D721Med (cell line): ENCODE measurements at regions not wholly inside any gene's neighbourhood (a gene's known extent, or its start where the extent isn't known, plus 50 kb on each side); places are given as distances from the start of the nearest gene placed in this dataset.

Experiments used
- DNase-seq: peaks from one replicate; pipeline ENCODE4 v3.0.0; 2011; ENCODE audit warnings: low spot score; ENCODE audit not compliant: insufficient read length
- FAIRE-seq: peaks from 2 replicates; lab custom pipeline; 2011; peaks lifted over from hg19 to GRCh38; lab: Jason Lieb, UNC
- TF ChIP-seq, protein P1 (sequence below): IDR thresholded peaks from 2 replicates; pipeline ENCODE4 v1.5.1; 2012; ENCODE audit warnings: mild to moderate bottlenecking, control low read depth; ENCODE audit not compliant: insufficient read depth; ENCODE audit errors: missing control alignments

DNA sequence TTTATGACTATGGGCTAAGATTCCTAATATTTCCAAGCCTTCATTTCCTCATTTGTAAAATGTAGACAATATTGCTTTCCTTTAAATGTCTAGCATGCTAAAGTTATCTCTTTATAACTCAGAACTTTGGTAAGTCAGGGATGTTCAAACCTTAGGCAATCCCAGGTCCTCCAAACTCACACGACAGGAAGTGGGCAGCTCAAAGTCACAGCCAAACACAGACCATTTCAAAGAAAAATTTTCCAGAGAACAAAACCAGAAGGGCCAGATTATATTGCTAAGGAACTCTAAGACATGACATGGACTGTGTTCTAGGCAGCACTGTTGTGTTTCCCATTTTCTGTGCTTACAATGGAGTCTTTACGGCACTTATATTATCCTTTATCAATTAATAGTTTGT, 87.8 kb upstream of the DYNC1I1 start:
- TF ChIP-seq, protein P1, sequence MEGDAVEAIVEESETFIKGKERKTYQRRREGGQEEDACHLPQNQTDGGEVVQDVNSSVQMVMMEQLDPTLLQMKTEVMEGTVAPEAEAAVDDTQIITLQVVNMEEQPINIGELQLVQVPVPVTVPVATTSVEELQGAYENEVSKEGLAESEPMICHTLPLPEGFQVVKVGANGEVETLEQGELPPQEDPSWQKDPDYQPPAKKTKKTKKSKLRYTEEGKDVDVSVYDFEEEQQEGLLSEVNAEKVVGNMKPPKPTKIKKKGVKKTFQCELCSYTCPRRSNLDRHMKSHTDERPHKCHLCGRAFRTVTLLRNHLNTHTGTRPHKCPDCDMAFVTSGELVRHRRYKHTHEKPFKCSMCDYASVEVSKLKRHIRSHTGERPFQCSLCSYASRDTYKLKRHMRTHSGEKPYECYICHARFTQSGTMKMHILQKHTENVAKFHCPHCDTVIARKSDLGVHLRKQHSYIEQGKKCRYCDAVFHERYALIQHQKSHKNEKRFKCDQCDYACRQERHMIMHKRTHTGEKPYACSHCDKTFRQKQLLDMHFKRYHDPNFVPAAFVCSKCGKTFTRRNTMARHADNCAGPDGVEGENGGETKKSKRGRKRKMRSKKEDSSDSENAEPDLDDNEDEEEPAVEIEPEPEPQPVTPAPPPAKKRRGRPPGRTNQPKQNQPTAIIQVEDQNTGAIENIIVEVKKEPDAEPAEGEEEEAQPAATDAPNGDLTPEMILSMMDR = no peak
- no peak for DNase-seq
- peak; percentile 32 for FAIRE-seq

DNA sequence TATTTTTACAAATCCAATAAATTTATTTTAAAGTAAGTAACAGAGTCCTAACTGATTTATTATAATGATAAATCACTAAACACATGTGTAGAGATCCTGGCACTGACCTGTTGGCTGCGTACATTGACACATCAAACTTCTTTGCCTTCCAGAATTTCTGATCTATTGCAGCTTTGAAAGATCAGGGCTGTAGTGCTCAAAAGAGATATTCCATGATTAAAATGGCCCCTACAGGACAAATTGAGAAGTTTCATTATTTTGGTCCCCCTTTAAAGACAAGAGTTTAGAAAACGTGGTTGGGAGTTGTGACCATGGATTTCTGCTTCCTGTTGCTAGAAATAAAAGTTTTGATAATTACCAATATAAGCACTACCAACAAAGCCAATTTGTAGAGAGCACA, 87.7 kb upstream of the PDK4 start:
- TF ChIP-seq, protein P1 = peak; percentile 61
- DNase-seq = no peak
- peak; percentile 73 for FAIRE-seq

DNA sequence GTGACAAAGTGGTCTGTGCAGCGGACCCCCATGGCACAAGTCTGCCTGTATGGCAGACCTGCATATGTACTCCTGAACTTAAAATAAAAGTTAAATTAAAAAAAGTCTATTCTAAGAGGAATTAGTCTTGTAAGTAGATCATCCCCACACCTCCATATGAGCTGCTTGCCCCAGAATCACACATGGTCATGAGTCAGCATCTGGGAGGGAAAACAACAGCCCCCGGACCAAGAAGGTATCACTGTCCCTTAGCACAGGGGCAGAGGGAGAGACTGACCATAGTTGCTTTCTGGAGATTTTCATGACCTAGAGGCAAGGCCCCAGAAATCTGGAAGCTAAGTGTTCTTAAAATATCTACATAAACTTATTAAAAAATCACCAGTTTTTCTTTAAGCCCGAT, 86.6 kb upstream of the PDK4 start:
- FAIRE-seq (no peak), DNase-seq (no peak)
- TF ChIP-seq, protein P1 = no peak

DNA sequence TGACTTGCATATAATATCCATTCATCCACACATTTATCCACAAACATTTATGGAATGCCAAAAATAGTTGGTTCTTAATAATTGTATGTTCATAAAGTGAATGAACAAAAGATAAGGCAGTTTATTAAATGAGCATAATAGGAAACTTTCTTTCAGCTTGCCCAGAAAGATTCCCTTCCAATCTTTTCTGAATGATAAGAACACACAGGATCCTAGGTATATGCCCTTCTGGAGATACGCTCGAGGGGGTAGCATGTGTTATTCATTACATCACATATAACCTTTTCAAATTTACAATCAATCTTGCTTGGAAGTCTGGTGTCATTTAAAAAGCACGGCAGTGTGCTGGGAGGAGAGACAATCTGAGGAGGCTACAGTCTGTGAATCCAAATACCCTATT, 80.4 kb upstream of the PDK4 start:
- TF ChIP-seq, protein P1 = no peak
- FAIRE-seq (no peak), DNase-seq (no peak)

DNA sequence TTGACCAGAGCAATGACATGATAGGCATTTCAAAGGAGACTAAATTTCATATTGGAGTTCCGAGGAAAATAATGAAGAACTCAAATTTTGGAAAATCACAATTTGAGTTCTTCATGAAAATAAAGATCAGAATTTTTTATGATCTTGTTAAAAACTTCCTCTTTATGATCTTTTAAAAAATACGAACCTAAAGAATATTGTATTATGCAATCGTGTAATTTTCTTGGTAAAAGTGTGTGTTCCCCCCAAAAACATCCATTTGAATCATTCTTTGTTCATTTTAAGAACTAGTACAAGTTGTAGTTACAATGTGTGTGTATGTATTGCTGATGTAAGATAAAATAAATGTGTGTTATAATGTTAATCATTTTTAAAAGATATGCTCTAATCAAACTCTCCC, 79.3 kb upstream of the PDK4 start:
- TF ChIP-seq, protein P1 = no peak
- FAIRE-seq = no peak
- no peak for DNase-seq

DNA sequence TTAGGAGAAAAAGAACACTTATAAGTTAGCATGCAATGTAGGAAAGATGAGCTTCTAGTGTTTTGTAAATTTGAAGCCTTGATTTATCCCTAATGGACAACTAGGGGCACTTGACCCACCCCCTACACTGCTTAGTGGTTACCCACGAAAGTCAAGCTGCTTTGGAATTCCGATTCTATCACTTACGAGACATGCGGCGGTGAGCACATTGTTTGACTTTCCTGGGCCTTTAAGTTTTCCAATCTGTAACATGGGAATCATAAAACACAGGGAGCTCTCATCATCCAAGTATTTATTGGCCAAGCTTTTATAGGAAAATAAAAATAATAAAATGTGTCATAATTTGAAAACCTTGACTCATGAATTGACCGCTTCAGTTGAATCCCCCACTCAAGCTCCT, 78.7 kb upstream of the PDK4 start:
- DNase-seq (no peak), FAIRE-seq (no peak)
- TF ChIP-seq, protein P1 = no peak

DNA sequence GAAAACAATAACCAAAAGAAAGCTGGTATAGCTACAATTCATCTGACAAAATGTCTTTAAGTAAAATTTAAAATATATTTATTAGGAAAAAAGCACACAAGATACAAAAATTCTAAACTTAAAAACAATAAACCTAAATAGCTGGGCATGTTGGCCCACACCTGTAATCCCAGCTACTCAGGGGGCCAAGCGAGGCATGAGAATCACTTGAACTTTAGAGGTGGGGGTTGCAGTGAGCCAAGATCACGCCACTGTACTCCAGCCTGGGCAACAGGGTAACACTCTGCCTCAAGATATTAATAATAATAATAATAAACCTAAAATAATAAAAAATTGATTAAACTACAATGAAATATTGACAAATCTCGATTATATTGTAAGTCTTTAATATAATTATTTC, 77.8 kb upstream of the PDK4 start:
- TF ChIP-seq, protein P1 = no peak
- DNase-seq (no peak), FAIRE-seq (no peak)
